Erythroblast (primary cell): ENCODE measurements at regions not wholly inside any gene's neighbourhood (a gene's known extent, or its start where the extent isn't known, plus 50 kb on each side); places are given as distances from the start of the nearest gene placed in this dataset.

Experiments
- GATA1 ChIP-seq: IDR thresholded peaks from 2 replicates; pipeline ENCODE4 v1.6.1; 2011; ENCODE audit warnings: low read depth, mild to moderate bottlenecking, control low read depth, low read length, moderate library complexity
- POLR2A ChIP-seq: IDR thresholded peaks from 2 replicates; pipeline ENCODE4 v1.6.1; 2011; ENCODE audit warnings: mild to moderate bottlenecking, low read length

DNA sequence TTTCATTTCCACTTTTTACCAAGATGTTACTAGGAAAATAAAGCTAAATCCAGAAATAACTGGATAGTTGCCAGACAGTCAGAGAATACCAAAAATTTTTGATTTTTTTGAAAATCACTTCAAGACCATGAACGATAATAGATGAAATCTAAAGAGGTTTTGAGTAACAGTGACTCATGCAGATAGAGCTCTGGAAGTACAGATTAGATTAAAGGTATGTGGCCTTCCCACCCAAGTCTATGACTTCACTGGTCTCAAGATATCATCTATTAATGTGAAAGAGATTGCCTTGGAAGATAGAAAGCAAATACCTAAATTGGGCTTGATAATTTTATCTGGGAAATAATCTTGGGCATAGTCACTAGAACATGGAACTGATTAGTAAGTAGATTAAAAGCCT, 415.9 kb downstream of the METTL15 start:
- TF ChIP-seq POLR2A = no peak
- TF ChIP-seq GATA1 = no peak
